Activated CD4-positive, CD25-positive, alpha-beta regulatory T cell treated with anti-CD3 and anti-CD28 coated beads, Interleukin-2, amount 50 U/mL, for 72 hours (primary cell): ENCODE measurements at regions not wholly inside any gene's neighbourhood (a gene's known extent, or its start where the extent isn't known, plus 50 kb on each side); places are given as distances from the start of the nearest gene placed in this dataset.

Source experiments
- DNase-seq: peaks from one replicate; pipeline ENCODE4 v3.0.0; 2021

GRCh38 chr4:24033626-24034025 lies 143.8 kb upstream of the PPARGC1A start:
- DNase-seq, result no peak

DNA sequence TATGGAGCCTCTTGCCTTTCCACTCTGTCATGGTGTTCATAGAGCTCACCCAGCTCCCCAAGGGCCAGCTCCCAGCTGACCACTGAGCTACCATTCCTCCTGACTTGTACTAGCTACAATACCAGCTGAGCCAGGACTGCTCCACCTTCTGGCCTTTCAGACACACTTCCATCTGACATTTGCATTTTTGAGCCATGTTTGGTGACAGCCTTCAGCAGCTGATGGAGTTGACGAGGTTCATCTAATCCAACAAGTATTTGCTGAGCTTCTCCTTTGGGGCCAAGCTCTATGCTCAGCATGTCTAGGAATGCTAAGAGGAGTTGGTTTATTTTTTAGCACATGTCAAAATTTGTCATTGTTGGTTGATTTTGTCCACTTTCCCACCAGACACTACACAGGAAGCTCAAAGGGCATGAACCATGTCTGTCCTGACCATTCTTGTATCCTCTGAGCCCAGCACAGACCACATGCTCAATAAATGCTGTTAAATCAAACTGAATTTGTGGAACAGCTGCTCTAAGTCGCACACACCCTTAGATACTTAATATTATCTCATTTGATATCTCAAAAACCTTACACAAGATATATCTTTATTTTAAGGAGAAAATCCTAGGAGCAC lies 142.6 kb upstream of the PPARGC1A start:
- DNase-seq, result no peak

DNA sequence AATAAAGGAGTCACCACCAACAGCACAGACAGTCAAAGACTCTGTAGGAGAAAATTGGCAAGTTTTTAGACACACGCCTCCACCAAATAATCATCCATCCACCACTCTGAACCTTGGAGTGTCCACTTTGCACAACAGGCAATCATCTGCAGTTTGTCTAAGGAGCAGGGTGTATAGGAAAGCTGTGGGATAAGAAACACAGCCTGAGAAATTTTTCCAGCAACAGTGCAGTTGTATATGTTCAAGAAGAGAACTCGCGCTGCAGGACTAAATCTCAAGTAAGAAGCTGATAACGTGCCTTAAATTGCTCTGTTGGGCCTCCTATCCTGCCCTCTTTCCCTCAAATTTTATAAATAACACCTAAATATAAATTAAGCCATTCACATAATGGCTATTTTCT lies 136.7 kb upstream of the PPARGC1A start:
- DNase-seq, result no peak

DNA sequence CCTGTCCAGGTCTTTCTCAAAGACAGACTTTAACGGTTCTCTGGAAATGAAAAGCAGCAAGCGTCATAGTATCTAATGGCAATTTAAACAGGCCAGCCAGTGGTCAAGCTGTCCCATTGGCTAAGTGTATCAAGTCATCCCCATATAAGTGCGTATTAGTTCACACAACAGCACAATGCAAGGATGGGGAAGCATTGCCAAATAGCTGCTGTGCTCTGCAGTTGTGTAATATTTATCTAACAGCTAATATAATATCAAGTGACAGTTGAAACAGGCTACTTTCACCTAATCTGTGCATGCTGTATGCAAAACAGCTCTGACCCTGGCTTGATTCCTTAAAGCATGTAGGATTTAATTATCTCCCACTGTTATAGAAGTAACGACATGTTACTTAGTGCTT lies 134.8 kb upstream of the PPARGC1A start:
- DNase-seq, result no peak

DNA sequence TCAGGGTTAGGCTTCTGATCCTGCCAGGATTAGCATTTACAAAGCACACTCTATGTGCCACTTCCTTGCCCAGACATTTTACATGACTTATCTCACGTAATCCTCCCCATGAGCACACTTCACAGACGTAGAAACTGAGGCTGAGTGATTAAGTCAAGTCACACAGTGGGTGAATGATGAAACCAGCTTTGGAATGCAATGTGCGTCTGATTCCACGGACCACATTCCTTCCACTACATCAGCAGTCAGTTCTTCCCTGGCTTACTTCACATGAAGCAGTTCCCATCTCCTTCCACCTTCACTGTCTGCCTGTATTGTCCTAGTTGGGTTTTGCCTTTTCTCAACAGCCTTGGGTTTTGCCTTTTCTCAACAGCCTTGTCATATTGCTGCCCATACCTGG lies 134.3 kb upstream of the PPARGC1A start:
- no peak for DNase-seq

DNA sequence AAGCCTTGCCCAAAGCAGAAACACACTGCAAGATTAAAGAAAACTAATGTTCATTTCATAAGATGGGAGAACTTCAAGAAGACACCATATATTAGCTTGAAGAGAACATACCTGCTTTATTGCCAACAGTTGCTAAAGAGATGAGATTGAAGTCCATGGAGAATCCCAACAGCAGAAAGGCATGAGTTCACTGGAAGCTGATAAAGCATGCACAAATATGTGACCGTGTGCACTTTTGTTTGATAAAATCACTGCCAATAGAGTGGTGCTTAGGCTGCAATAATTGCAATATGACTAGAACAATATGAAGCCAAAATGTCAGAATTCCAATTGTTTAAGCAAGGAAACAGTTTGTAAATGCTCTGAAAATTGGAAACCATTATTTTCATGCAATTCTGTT lies 125.9 kb upstream of the PPARGC1A start:
- no peak for DNase-seq

GRCh38 chr4:24013668-24014422 lies 124.0 kb upstream of the PPARGC1A start:
- DNase-seq, result no peak

GRCh38 chr4:24010994-24011393 lies 121.1 kb upstream of the PPARGC1A start:
- DNase-seq, result no peak

DNA sequence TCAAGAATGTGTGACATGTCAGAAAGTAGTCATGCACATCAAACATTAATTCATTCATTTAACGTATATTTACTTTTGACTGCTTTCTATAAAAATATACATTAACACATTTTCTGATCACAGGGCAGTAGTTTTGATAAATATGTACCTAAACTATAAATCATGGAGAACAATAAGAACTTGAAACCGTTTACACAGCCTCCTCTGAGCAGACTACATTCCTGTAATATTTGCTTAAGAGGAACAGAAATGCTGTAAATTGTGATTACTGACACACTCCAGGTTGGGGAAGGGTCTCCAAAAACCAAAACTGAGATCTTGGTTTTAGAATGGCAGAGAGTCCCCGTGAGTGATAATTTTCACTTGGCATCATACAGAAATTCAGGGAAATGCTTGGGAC lies 120.7 kb upstream of the PPARGC1A start:
- DNase-seq, result no peak

DNA sequence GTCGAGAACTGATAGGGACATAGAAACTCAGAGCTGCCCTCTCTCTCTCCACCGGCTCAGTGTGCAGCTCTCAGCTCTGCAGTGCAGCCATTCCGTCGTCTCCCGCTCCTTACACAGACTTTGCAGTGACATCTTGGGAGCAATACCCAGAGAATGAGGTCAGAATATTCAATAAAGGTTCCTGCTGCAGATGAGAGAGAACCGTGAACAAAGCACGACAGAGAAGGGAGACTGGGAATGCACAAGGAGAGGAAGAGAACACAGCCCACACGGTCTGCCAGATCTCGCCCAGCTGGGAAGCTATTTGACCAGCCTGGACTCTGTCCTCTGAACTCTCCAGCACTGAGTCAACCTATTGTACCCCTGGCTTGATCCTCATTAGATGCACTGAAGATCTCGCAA lies 118.0 kb upstream of the PPARGC1A start:
- no peak for DNase-seq

DNA sequence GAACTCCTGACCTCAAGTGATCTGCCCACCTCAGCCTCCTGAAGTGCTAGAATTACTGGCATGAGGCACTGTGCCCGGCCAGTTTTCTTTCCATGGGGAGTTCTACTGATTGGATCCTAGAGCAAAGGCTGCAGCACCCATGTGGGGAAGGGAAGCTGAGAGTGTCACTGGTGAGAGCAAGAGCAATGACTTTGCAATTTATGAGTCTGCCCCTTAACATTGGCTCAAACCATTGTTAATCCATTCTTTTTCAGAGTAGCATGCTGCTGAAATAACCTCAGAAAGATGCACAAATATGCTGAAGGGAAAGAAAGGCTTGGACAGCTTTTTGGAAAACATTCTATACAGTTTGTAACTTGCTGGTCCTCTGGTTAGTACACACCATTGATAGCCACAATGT lies 116.4 kb upstream of the PPARGC1A start:
- no peak for DNase-seq

- no peak for DNase-seq
Measured at GRCh38 chr4:24003926-24004325, 114.1 kb upstream of the PPARGC1A start.

GRCh38 chr4:24003496-24003895 lies 113.6 kb upstream of the PPARGC1A start:
- no peak for DNase-seq

GRCh38 chr4:24002330-24002966 lies 112.6 kb upstream of the PPARGC1A start:
- DNase-seq, result no peak

GRCh38 chr4:24001486-24002329 lies 111.9 kb upstream of the PPARGC1A start:
- DNase-seq, result no peak

DNA sequence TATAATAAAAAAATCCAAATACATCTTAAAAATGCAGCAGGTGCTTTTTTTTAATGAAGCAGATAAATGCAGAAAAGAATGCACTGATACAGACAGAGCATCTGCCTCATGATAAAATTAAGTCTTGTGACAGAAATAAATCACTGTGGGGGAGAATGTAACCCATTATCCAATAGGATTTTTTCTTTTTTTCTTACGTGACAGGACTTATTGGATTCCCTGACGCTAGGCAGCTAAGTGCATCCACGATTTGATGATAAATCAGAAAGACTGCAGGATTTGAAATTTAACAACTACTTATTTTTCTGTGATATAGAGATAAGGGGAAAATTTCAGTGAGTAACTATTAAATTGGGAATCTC lies 110.6 kb upstream of the PPARGC1A start:
- DNase-seq, result no peak

- DNase-seq, result no peak
Measured at GRCh38 chr4:23999714-24000469, 110.0 kb upstream of the PPARGC1A start.

GRCh38 chr4:23993373-23993772 lies 103.5 kb upstream of the PPARGC1A start:
- no peak for DNase-seq

GRCh38 chr4:23991444-23991843 lies 101.6 kb upstream of the PPARGC1A start:
- DNase-seq, result no peak

DNA sequence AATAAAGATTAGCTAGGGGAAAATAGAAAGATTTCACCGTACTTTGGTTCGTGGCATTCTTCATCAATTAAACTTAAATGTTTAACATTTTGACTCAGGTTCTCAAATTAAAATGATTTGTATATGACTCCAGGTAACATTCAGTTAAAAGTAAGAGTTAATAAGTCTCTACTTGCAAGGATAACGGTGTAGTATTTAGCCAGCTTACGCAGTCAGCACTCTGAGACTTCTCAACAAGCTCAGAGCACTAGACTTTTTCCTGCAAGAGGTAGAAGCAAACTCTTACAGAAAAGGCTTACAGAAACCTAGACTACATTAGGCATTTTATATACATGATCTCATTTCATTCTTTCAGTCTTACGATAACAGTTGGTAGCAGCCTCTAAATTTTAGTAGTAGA lies 96.4 kb upstream of the PPARGC1A start:
- no peak for DNase-seq

GRCh38 chr4:23981328-23981727 lies 91.5 kb upstream of the PPARGC1A start:
- no peak for DNase-seq

DNA sequence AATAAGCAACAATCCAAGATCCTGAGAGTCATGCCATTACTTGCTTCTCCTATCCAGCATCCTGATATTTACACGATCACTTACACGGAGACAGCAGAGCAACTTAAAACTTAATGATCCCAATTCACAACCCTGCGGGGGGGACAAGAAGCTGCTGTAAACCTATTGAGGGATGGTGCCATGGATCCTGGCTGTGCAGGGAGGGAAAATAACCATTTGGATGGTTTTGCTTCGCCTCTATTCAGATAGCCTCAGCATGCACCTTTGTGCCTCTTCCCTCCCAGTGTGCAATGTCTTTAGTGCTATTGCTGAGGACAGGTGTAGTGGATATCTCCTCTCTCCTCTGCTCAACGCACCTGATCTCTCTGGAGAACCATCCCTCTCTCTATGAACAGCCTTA lies 89.7 kb upstream of the PPARGC1A start:
- no peak for DNase-seq

DNA sequence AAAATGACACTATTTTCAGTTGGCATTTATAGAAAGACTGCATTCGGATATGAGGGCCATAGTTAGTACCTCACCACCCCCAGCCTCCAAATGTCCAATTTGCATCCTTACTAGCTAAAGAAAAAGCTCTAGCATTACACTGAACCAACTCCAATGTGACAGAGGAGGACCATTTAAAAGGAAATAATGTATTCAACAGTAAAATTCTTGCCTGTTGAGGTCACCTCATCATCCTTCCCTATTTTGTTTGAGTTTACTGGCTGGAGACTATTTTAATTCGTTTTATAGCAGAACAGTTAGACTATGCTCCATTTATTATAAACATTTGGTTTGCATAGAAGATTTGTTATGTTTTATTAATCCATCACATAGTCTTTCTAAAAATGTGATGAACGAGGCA lies 88.2 kb upstream of the PPARGC1A start:
- no peak for DNase-seq
